CD14-positive monocyte (primary cell): ENCODE measurements at regions not wholly inside any gene's neighbourhood (a gene's known extent, or its start where the extent isn't known, plus 50 kb on each side); places are given as distances from the start of the nearest gene placed in this dataset.
A peak's percentile ranks its signal among the peaks of the same experiment; 100 is the strongest.

Experiments used
- DNase-seq, 3 donors: peaks; one replicate each; pipeline ENCODE4 v3.0.0-alpha.2; 2011 to 2022
- H2AFZ ChIP-seq: 2 replicates; pipeline ENCODE4 v1.6.0; 2012; ENCODE audit warnings: mild to moderate bottlenecking, low read depth, low read length, inconsistent platforms; ENCODE audit not compliant: insufficient read depth, poor library complexity, severe bottlenecking
- H3K27ac ChIP-seq, 2 donors: 1 replicate in 1 of 2; 2 replicates in 1 of 2; pipeline ENCODE4 v1.5.1; 2012 to 2013; ENCODE audit warnings: low read length in 2 of 2, control low read depth in 1 of 2, inconsistent platforms in 1 of 2, low read depth in 1 of 2, mild to moderate bottlenecking in 1 of 2
- H3K27me3 ChIP-seq, 2 donors: one replicate each; pipeline versions ENCODE4 v1.6.0 to v1.6.1; 2011 to 2013; ENCODE audit warnings: low read length in 2 of 2; ENCODE audit not compliant: control insufficient read depth in 2 of 2, insufficient read depth in 2 of 2
- H3K36me3 ChIP-seq, 2 donors: replicated peaks in 1 of 2; 1 replicate in 1 of 2; 2 replicates in 1 of 2; pipeline versions ENCODE4 v1.5.1 to v1.6.1; 2012 to 2013; ENCODE audit warnings: low read length in 2 of 2, control low read depth in 1 of 2, inconsistent platforms in 1 of 2, mild to moderate bottlenecking in 1 of 2; ENCODE audit not compliant: insufficient read depth in 2 of 2, control insufficient read depth in 1 of 2
- H3K4me1 ChIP-seq, 2 donors: 1 replicate in 1 of 2; 2 replicates in 1 of 2; pipeline versions ENCODE4 v1.5.1 to v1.6.1; 2012 to 2013; ENCODE audit warnings: low read length in 2 of 2, control low read depth in 1 of 2, inconsistent platforms in 1 of 2, mild to moderate bottlenecking in 1 of 2, moderate library complexity in 1 of 2; ENCODE audit not compliant: insufficient read depth in 2 of 2, control insufficient read depth in 1 of 2
- H3K4me2 ChIP-seq: replicated peaks from 2 replicates; pipeline ENCODE3; 2012; ENCODE audit warnings: low read length, moderate library complexity, mild to moderate bottlenecking; ENCODE audit not compliant: poor library complexity, severe bottlenecking; ENCODE audit errors: extremely low read depth
- H3K4me3 ChIP-seq, 3 experiments: fragments of 200-600 bp in 1 of 3; sonication (generic) in 1 of 3; replicated peaks in 1 of 3; 1 replicate in 2 of 3; 2 replicates in 1 of 3; pipeline ENCODE4 v1.5.1; 2011 to 2013; ENCODE audit warnings: low read length in 3 of 3, mild to moderate bottlenecking in 3 of 3, control low read depth in 2 of 3, low read depth in 2 of 3, inconsistent platforms in 1 of 3, moderate library complexity in 1 of 3
- H3K79me2 ChIP-seq: 2 replicates; pipeline ENCODE4 v1.6.0; 2012; ENCODE audit warnings: mild to moderate bottlenecking, control low read depth, inconsistent platforms, low read length, moderate library complexity; ENCODE audit not compliant: insufficient read depth
- H3K9ac ChIP-seq: 2 replicates; pipeline ENCODE4 v1.6.0; 2017; ENCODE audit warnings: low read length, mild to moderate bottlenecking; ENCODE audit not compliant: insufficient read depth, poor library complexity, severe bottlenecking
- H3K9me3 ChIP-seq, 2 donors: replicated peaks in 1 of 2; 1 replicate in 1 of 2; 2 replicates in 1 of 2; pipeline versions ENCODE4 v1.5.1 to v1.6.1; 2012 to 2013; ENCODE audit warnings: low read length in 2 of 2, control low read depth in 1 of 2; ENCODE audit not compliant: control insufficient read depth in 1 of 2, insufficient read depth in 1 of 2
- H4K20me1 ChIP-seq: 2 replicates; pipeline ENCODE4 v1.6.0; 2012; ENCODE audit warnings: mild to moderate bottlenecking, low read length, control low read depth, moderate library complexity; ENCODE audit not compliant: insufficient read depth
- H3K27ac Mint-ChIP-seq, 7 donors: one replicate each; pipeline ENCODE4 v1.8.0; 2020; ENCODE audit warnings: mild to moderate bottlenecking in 7 of 7, mixed read lengths in 7 of 7, moderate library complexity in 6 of 7, inconsistent platforms in 2 of 7
- H3K27me3 Mint-ChIP-seq, 3 donors: one replicate each; pipeline ENCODE4 v1.8.0; 2021 to 2022; ENCODE audit warnings: low read depth in 3 of 3, mild to moderate bottlenecking in 3 of 3, mixed read lengths in 3 of 3, moderate library complexity in 3 of 3, inconsistent platforms in 1 of 3
- H3K36me3 Mint-ChIP-seq, 2 donors: one replicate each; pipeline ENCODE4 v1.8.0; 2020; ENCODE audit warnings: mixed read lengths in 2 of 2, inconsistent platforms in 1 of 2, mild to moderate bottlenecking in 1 of 2
- H3K4me1 Mint-ChIP-seq: one replicate; pipeline ENCODE4 v1.8.0; 2020; ENCODE audit warnings: mild to moderate bottlenecking, mixed read lengths
- H3K4me3 Mint-ChIP-seq, 2 donors: one replicate each; pipeline ENCODE4 v1.8.0; 2020; ENCODE audit warnings: mild to moderate bottlenecking in 2 of 2, mixed read lengths in 2 of 2, moderate library complexity in 1 of 2
- H3K9me3 Mint-ChIP-seq, 7 donors: one replicate each; pipeline ENCODE4 v1.8.0; 2020 to 2022; ENCODE audit warnings: mixed read lengths in 7 of 7, mild to moderate bottlenecking in 6 of 7, moderate library complexity in 6 of 7, inconsistent platforms in 2 of 7
- CTCF ChIP-seq: fragments of 200-600 bp; IDR thresholded peaks from one replicate; pipeline ENCODE4 v1.8.0; 2022; ENCODE audit warnings: antibody characterized with exemption, mild to moderate bottlenecking
- WGBS: methylation state at CpG from one replicate; pipeline ENCODE4 v1.1.5; 2013; ENCODE audit warnings: missing lambda C conversion rate; ENCODE audit not compliant: insufficient coverage; 5-methylcytosine and 5-hydroxymethylcytosine counted together
- intact Hi-C, 2 donors: fragments of 100-400 bp; cut with micrococcal nuclease; formaldehyde crosslinking; loops; one replicate each; pipeline versions ENCODE4 v1.15.0 to v1.15.1; 2023

- no peaks in the 10 kb centered on the region for H4K20me1 ChIP-seq
- H3K79me2 ChIP-seq, result no peaks in the 10 kb centered on the region
- H3K4me1 ChIP-seq, result no peaks in the 10 kb centered on the region
- Mint-ChIP-seq H3K36me3 (no peaks in the 10 kb centered on the region), H3K4me1 (no peaks in the 10 kb centered on the region), H3K9me3 (peaks cover 0 to 8% (median 5%) of the 10 kb centered on the region in 7 donors), H3K27ac (no peak overlapping the region), H3K27me3 (no peaks in the 10 kb centered on the region), H3K4me3 (no peak overlapping the region)
- H2AFZ ChIP-seq, result no peak overlapping the region
- H3K4me3 ChIP-seq, result no peak overlapping the region
- DNase-seq, result no peak
- H3K27me3 ChIP-seq, result no peaks in the 10 kb centered on the region
- H3K9ac ChIP-seq, result no peak overlapping the region
- no peak overlapping the region for H3K4me2 ChIP-seq
- H3K36me3 ChIP-seq, result no peaks in the 10 kb centered on the region
- no CpG with 5 or more reads among the region's 2 CpGs for WGBS
- no peaks in the 10 kb centered on the region for H3K9me3 ChIP-seq
- H3K27ac ChIP-seq, result no peak overlapping the region
- intact Hi-C loops, result no loop called here
- TF ChIP-seq CTCF, result no peak
Observed at GRCh38 chr5:82448374-82448773, 170.2 kb upstream of the RPS23 start.

GRCh38 chr5:82447913-82448312 is 169.8 kb upstream of the RPS23 start:
- no peak for DNase-seq
- H4K20me1 ChIP-seq, result no peaks in the 10 kb centered on the region
- H3K79me2 ChIP-seq, result no peaks in the 10 kb centered on the region
- no peak overlapping the region for H3K27ac ChIP-seq
- Mint-ChIP-seq H3K27me3 (no peaks in the 10 kb centered on the region), H3K36me3 (no peaks in the 10 kb centered on the region), H3K27ac (peak overlapping the region in 1 of 7 donors; percentile 5), H3K4me3 (no peak overlapping the region), H3K4me1 (no peaks in the 10 kb centered on the region), H3K9me3 (peaks cover 0 to 11% (median 5%) of the 10 kb centered on the region in 7 donors)
- H3K4me1 ChIP-seq, result no peaks in the 10 kb centered on the region
- H3K9ac ChIP-seq, result no peak overlapping the region
- WGBS, result 100% methylated on average over 2 of the region's 7 CpGs
- TF ChIP-seq CTCF, result no peak
- H2AFZ ChIP-seq, result no peak overlapping the region
- H3K9me3 ChIP-seq, result no peaks in the 10 kb centered on the region
- no peaks in the 10 kb centered on the region for H3K27me3 ChIP-seq
- no peak overlapping the region for H3K4me3 ChIP-seq
- intact Hi-C loops, result no loop called here
- H3K36me3 ChIP-seq, result no peaks in the 10 kb centered on the region
- H3K4me2 ChIP-seq, result no peak overlapping the region
